T-helper 17 cell (primary cell): ENCODE measurements at regions not wholly inside any gene's neighbourhood (a gene's known extent, or its start where the extent isn't known, plus 50 kb on each side); places are given as distances from the start of the nearest gene placed in this dataset.
"Not testable (repeated sequence)": the region's sequence is repeated elsewhere in the genome, so short reads cannot be mapped to it uniquely, and the experiment has no call there.

Experiments
- ATAC-seq: fragments of 150-1000 bp; cut with Tn5 transposase; 2 replicates; pipeline ENCODE4 v1.10.0; 2021; ENCODE audit warnings: mild to moderate bottlenecking, moderate library complexity
- DNase-seq, 3 donors: peaks; one replicate each; pipeline versions ENCODE4 v3.0.0 to v3.0.0-alpha.2; 2020 to 2021
- H3K9me3 ChIP-seq: one replicate; pipeline ENCODE4 v1.7.0; 2013; ENCODE audit warnings: low read length, mild to moderate bottlenecking; ENCODE audit not compliant: control insufficient read depth, poor library complexity, severe bottlenecking
- H3K27ac Mint-ChIP-seq: one replicate; pipeline ENCODE4 v1.8.0; 2022; ENCODE audit warnings: mild to moderate bottlenecking, moderate library complexity, mixed read lengths
- H3K27me3 Mint-ChIP-seq: one replicate; pipeline ENCODE4 v1.8.0; 2022; ENCODE audit warnings: mixed read lengths
- H3K36me3 Mint-ChIP-seq: one replicate; pipeline ENCODE4 v1.8.0; 2022; ENCODE audit warnings: low read depth, mixed read lengths
- H3K4me1 Mint-ChIP-seq: one replicate; pipeline ENCODE4 v1.8.0; 2022; ENCODE audit warnings: mild to moderate bottlenecking, mixed read lengths
- H3K4me3 Mint-ChIP-seq: one replicate; pipeline ENCODE4 v1.8.0; 2022; ENCODE audit warnings: mild to moderate bottlenecking, moderate library complexity, mixed read lengths

GRCh38 chr1:105243411-105243810, 1493.7 kb downstream of the AMY1C start:
- H3K9me3 ChIP-seq = no peaks in the 10 kb centered on the region
- Mint-ChIP-seq H3K4me3 (no peak overlapping the region), H3K27me3 (no peaks in the 10 kb centered on the region), H3K36me3 (no peaks in the 10 kb centered on the region), H3K4me1 (no peaks in the 10 kb centered on the region), H3K27ac (no peak overlapping the region)
- DNase-seq (no peak), ATAC-seq (no peak)

- no peaks in the 10 kb centered on the region for H3K36me3 Mint-ChIP-seq
- H3K4me3 Mint-ChIP-seq = no peak overlapping the region
- no peaks in the 10 kb centered on the region for H3K27me3 Mint-ChIP-seq
- no peak for ATAC-seq
- no peak overlapping the region for H3K27ac Mint-ChIP-seq
- no peak for DNase-seq
- H3K4me1 Mint-ChIP-seq = no peaks in the 10 kb centered on the region
- no peaks in the 10 kb centered on the region for H3K9me3 ChIP-seq
Observed at GRCh38 chr1:105243969-105244368, 1494.3 kb downstream of the AMY1C start.

- H3K27me3 Mint-ChIP-seq = no peaks in the 10 kb centered on the region
- no peaks in the 10 kb centered on the region for H3K36me3 Mint-ChIP-seq
- no peak for DNase-seq
- no peak overlapping the region for H3K27ac Mint-ChIP-seq
- ATAC-seq = no peak
- no peak overlapping the region for H3K4me3 Mint-ChIP-seq
- H3K9me3 ChIP-seq = no peaks in the 10 kb centered on the region
- no peaks in the 10 kb centered on the region for H3K4me1 Mint-ChIP-seq
Observed at GRCh38 chr1:105254906-105255305, 1505.2 kb downstream of the AMY1C start.

- H3K9me3 ChIP-seq = no peaks in the 10 kb centered on the region
- no peak overlapping the region for H3K27ac Mint-ChIP-seq
- no peak overlapping the region for H3K4me3 Mint-ChIP-seq
- no peaks in the 10 kb centered on the region for H3K4me1 Mint-ChIP-seq
- no peaks in the 10 kb centered on the region for H3K27me3 Mint-ChIP-seq
- H3K36me3 Mint-ChIP-seq = no peaks in the 10 kb centered on the region
- ATAC-seq (no peak), DNase-seq (no peak)
Observed at GRCh38 chr1:105260001-105260400, 1510.3 kb downstream of the AMY1C start.

GRCh38 chr1:105270966-105271365, 1521.3 kb downstream of the AMY1C start:
- no peaks in the 10 kb centered on the region for H3K9me3 ChIP-seq
- no peaks in the 10 kb centered on the region for H3K36me3 Mint-ChIP-seq
- H3K4me1 Mint-ChIP-seq = no peaks in the 10 kb centered on the region
- no peak for ATAC-seq
- H3K4me3 Mint-ChIP-seq = no peak overlapping the region
- H3K27me3 Mint-ChIP-seq = no peaks in the 10 kb centered on the region
- no peak overlapping the region for H3K27ac Mint-ChIP-seq
- DNase-seq = no peak

GRCh38 chr1:105272376-105272775, 1522.7 kb downstream of the AMY1C start:
- DNase-seq, H3K9me3 ChIP-seq, H3K27me3 Mint-ChIP-seq, H3K27ac Mint-ChIP-seq, ATAC-seq, H3K36me3 Mint-ChIP-seq, H3K4me1 Mint-ChIP-seq, H3K4me3 Mint-ChIP-seq: not testable (repeated sequence)

GRCh38 chr1:105294838-105295237, 1545.1 kb downstream of the AMY1C start:
- no peaks in the 10 kb centered on the region for H3K9me3 ChIP-seq
- H3K4me1 Mint-ChIP-seq = no peaks in the 10 kb centered on the region
- H3K36me3 Mint-ChIP-seq = no peaks in the 10 kb centered on the region
- no peak for DNase-seq
- no peak overlapping the region for H3K27ac Mint-ChIP-seq
- no peak overlapping the region for H3K4me3 Mint-ChIP-seq
- no peak for ATAC-seq
- H3K27me3 Mint-ChIP-seq = no peaks in the 10 kb centered on the region

GRCh38 chr1:105310063-105310462, 1560.4 kb downstream of the AMY1C start:
- Mint-ChIP-seq H3K4me3 (no peak overlapping the region), H3K27ac (no peak overlapping the region), H3K36me3 (no peaks in the 10 kb centered on the region), H3K4me1 (no peaks in the 10 kb centered on the region), H3K27me3 (no peaks in the 10 kb centered on the region)
- no peak for ATAC-seq
- DNase-seq = no peak
- H3K9me3 ChIP-seq = no peaks in the 10 kb centered on the region

GRCh38 chr1:105317976-105318375, 1568.3 kb downstream of the AMY1C start:
- no peaks in the 10 kb centered on the region for H3K9me3 ChIP-seq
- no peak overlapping the region for H3K4me3 Mint-ChIP-seq
- no peaks in the 10 kb centered on the region for H3K27me3 Mint-ChIP-seq
- ATAC-seq (no peak), DNase-seq (no peak)
- H3K27ac Mint-ChIP-seq = no peak overlapping the region
- H3K4me1 Mint-ChIP-seq = no peaks in the 10 kb centered on the region
- no peaks in the 10 kb centered on the region for H3K36me3 Mint-ChIP-seq

GRCh38 chr1:105326886-105327285, 1577.2 kb downstream of the AMY1C start:
- no peaks in the 10 kb centered on the region for H3K36me3 Mint-ChIP-seq
- DNase-seq = no peak
- no peaks in the 10 kb centered on the region for H3K4me1 Mint-ChIP-seq
- no peaks in the 10 kb centered on the region for H3K9me3 ChIP-seq
- no peak for ATAC-seq
- H3K4me3 Mint-ChIP-seq = no peak overlapping the region
- H3K27me3 Mint-ChIP-seq = no peaks in the 10 kb centered on the region
- H3K27ac Mint-ChIP-seq = no peak overlapping the region

- no peaks in the 10 kb centered on the region for H3K9me3 ChIP-seq
- H3K27ac Mint-ChIP-seq = no peak overlapping the region
- ATAC-seq (no peak), DNase-seq (no peak)
- no peak overlapping the region for H3K4me3 Mint-ChIP-seq
- no peaks in the 10 kb centered on the region for H3K36me3 Mint-ChIP-seq
- H3K27me3 Mint-ChIP-seq = no peaks in the 10 kb centered on the region
- no peaks in the 10 kb centered on the region for H3K4me1 Mint-ChIP-seq
Observed at GRCh38 chr1:105337420-105337819, 1587.7 kb downstream of the AMY1C start.

- H3K4me3 Mint-ChIP-seq = no peak overlapping the region
- H3K27ac Mint-ChIP-seq = no peak overlapping the region
- H3K27me3 Mint-ChIP-seq = no peaks in the 10 kb centered on the region
- no peaks in the 10 kb centered on the region for H3K4me1 Mint-ChIP-seq
- DNase-seq (no peak), ATAC-seq (no peak)
- H3K9me3 ChIP-seq = peaks cover 2% of the 10 kb centered on the region
- H3K36me3 Mint-ChIP-seq = no peaks in the 10 kb centered on the region
Observed at GRCh38 chr1:105343317-105343716, 1593.6 kb downstream of the AMY1C start.

- Mint-ChIP-seq H3K36me3 (no peaks in the 10 kb centered on the region), H3K4me3 (no peak overlapping the region), H3K4me1 (no peaks in the 10 kb centered on the region), H3K27me3 (no peaks in the 10 kb centered on the region), H3K27ac (no peak overlapping the region)
- ATAC-seq (no peak), DNase-seq (no peak)
- H3K9me3 ChIP-seq = no peaks in the 10 kb centered on the region
Observed at GRCh38 chr1:105359457-105359856, 1609.8 kb downstream of the AMY1C start.

- Mint-ChIP-seq H3K4me3 (no peak overlapping the region), H3K4me1 (no peaks in the 10 kb centered on the region), H3K27me3 (no peaks in the 10 kb centered on the region), H3K27ac (no peak overlapping the region), H3K36me3 (no peaks in the 10 kb centered on the region)
- H3K9me3 ChIP-seq = no peaks in the 10 kb centered on the region
- DNase-seq (no peak), ATAC-seq (no peak)
Observed at GRCh38 chr1:105362438-105362837, 1612.7 kb downstream of the AMY1C start.

GRCh38 chr1:105368446-105368845, 1618.7 kb downstream of the AMY1C start:
- DNase-seq = no peak
- Mint-ChIP-seq H3K27me3 (no peaks in the 10 kb centered on the region), H3K27ac (no peak overlapping the region), H3K4me3 (no peak overlapping the region), H3K4me1 (no peaks in the 10 kb centered on the region), H3K36me3 (no peaks in the 10 kb centered on the region)
- H3K9me3 ChIP-seq = no peaks in the 10 kb centered on the region
- ATAC-seq = no peak
